ENCODE measurements at regions not wholly inside any gene's neighbourhood (a gene's known extent, or its start where the extent isn't known, plus 50 kb on each side); places are given as distances from the start of the nearest gene placed in this dataset.

DNA sequence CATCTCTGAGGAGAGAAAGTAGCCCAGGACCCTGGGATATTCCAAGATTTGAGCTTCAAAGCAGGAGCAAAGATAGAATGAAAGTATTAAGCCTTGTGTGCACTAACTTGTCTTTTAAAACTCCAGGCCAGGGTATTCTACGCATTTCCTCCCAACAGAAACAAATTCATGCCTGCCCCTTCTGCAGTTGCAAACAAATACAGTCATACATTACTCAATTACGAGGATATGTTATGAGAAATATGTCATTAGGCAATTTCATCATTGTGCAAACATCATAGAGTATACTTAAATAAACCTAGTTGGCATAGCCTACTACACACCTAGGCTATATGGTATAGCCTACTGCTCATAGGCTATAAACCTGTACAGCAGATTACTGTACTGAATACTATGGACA is 154.5 kb upstream of the KIAA1217 start:
- no peak overlapping the region for H3K4me3 ChIP-seq (ENCODE audit: low read depth, low read length)
- TF ChIP-seq CTCF (IDR thresholded peaks at IDR 0.05; ENCODE audit: low read depth, low read length), result no peak

DNA sequence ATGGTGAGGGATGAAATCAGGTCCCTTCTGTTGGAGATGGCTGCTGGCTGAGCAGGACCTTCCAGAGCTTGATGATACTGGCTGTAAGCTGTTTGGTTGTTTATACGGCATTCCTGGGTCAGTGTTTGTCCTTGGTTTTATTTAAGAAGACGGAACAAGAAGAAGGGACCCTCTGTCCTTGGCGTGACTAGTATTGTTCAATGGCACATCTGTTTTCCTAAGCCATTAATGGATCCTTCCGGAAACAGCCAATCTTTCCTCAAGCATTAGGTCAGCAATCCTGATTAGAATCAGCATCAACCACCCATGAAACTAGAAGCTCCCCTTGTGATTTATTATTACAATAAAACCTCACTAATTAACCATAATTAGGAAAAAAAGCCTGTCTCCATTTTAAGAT is 128.7 kb upstream of the KIAA1217 start:
- H3K4me3 ChIP-seq (ENCODE audit: low read depth, low read length), result no peak overlapping the region
- no peak for TF ChIP-seq CTCF (IDR thresholded peaks at IDR 0.05; ENCODE audit: low read depth, low read length)

GRCh38 chr10:24086296-24087086 is 122.4 kb upstream of the KIAA1217 start:
- no peak for TF ChIP-seq CTCF (IDR thresholded peaks at IDR 0.05; ENCODE audit: low read depth, low read length)
- H3K4me3 ChIP-seq (ENCODE audit: low read depth, low read length), result no peak overlapping the region

GRCh38 chr10:24091256-24091655 is 117.7 kb upstream of the KIAA1217 start:
- TF ChIP-seq CTCF (IDR thresholded peaks at IDR 0.05; ENCODE audit: low read depth, low read length), result no peak
- H3K4me3 ChIP-seq (ENCODE audit: low read depth, low read length), result no peak overlapping the region

DNA sequence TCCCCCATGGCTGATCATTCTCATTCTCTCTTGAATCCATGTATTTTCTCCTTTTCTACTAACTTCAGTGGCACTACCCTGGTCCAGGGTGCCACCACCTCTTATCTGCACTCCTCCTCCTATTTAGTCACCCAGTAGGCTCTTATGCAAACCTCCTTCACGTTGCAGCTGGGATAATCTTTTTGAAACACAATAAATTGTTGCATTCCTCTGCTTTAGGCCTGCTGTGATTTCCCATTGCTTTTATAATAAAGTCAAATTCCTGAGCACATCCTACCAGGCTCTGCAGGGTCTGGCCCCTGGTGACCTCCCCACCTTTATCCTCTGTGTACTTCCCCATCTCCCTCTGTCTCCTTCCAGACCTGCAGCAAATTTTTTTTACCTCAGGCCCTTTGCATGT is 112.7 kb upstream of the KIAA1217 start:
- TF ChIP-seq CTCF (IDR thresholded peaks at IDR 0.05; ENCODE audit: low read depth, low read length), result no peak
- no peak overlapping the region for H3K4me3 ChIP-seq (ENCODE audit: low read depth, low read length)

DNA sequence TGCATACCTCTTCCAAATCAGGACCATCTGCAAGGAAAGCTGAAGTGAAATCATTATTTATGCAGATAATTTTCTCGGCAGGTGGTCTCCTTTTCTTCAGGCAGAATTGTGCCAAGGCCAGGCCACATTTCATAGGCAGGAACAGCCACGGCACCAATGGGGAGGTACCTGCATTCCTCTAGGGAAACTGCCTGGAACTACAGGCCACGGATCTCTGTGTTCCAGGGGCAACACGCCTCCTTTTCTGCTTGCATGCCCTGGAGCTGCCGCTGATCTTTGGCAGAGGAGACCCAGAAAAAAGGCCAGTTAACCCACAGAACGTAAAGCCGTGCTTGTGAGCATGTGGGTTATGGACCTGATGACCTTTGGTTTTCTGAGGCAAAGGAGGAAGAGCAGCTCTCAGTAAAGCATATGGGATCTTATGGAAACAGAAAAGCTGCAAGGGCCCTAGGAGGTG is 111.2 kb upstream of the KIAA1217 start:
- H3K4me3 ChIP-seq (ENCODE audit: low read depth, low read length), result no peak overlapping the region
- TF ChIP-seq CTCF (IDR thresholded peaks at IDR 0.05; ENCODE audit: low read depth, low read length), result no peak

DNA sequence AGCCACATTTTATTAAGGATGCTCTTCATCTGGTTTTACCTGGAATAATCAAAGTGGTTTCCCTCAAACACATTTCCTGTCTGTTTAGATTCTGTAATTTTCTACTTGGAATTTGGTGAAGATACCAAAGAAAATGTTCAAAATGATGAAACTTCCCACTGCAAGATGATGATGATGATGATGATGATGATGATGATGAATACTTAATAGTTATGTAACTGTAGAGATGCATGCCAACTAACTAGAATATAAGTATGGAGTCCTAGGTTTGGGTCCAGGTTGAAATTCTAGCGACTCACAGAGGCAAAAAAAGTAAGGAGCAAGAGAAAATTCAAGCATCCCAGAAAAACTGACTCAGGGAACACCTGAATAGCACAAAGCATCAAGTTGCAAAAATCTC is 104.0 kb upstream of the KIAA1217 start:
- H3K4me3 ChIP-seq (ENCODE audit: low read depth, low read length), result no peak overlapping the region
- TF ChIP-seq CTCF (IDR thresholded peaks at IDR 0.05; ENCODE audit: low read depth, low read length), result no peak
